Endometrium (tissue), 2 donors: ENCODE measurements at regions not wholly inside any gene's neighbourhood (a gene's known extent, or its start where the extent isn't known, plus 50 kb on each side); places are given as distances from the start of the nearest gene placed in this dataset.

Experiments
- FAIRE-seq: peaks from 2 replicates; lab custom pipeline; 2012; peaks lifted over from hg19 to GRCh38; lab: Jason Lieb, UNC
- donor health status: control.
- donor health status: control.

DNA sequence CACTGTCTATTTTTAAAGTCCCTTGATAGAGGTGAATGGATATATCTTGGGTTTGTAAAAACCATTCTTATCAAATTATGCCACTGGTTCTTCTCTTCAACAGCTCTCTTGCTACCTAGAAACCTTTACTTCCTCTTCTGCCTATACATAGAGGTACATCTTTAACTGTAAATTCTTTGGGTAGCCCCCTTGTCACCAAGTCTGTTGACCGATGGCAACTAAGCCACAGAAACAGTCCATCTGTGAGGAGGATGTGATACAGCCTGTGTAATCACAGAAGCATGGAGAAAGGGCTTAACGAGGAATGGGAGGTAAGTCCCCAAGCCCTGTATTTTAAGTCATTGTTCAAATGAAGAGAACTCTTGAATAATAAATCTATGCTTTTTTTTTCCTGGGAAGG, 246.5 kb upstream of the MDFIC2 start:
- FAIRE-seq: no peak

DNA sequence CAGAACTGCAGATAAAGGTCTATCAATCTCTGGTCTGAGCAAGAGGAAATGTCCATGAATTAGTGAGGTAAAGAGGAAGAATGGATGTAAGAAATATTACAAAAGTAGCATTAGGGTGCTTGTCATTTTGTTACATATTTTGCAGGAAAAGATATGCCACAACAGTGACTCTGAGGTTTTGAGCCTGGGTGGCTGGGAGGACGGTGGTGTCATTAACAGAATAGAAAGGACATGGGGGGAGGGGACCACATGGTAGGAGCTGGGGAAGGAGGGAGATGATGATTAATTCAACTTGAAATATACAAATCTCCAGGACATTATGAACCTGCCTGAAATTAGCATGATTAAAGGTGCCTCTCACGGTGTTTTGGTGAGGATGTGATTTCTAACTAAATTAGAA, 245.5 kb upstream of the MDFIC2 start:
- FAIRE-seq: no peak

DNA sequence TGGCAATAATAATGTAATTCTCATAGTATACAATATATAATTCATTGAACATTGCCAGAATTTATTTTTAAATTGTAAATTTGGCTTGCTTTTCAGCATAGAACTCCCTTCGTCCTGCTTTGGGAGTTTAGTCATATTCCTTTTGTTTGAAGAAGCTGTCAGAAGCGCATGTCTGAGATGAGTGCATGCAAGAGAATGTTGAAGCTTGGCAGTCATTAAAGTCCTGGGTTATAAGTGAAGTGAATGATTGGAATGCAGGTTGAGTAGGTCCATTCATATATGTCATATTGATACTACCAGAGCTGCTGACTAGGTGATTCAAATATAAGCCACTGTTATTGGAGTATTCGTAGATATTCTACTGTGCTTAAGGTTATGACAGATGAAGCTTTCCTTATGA, 243.6 kb upstream of the MDFIC2 start:
- FAIRE-seq: no peak

DNA sequence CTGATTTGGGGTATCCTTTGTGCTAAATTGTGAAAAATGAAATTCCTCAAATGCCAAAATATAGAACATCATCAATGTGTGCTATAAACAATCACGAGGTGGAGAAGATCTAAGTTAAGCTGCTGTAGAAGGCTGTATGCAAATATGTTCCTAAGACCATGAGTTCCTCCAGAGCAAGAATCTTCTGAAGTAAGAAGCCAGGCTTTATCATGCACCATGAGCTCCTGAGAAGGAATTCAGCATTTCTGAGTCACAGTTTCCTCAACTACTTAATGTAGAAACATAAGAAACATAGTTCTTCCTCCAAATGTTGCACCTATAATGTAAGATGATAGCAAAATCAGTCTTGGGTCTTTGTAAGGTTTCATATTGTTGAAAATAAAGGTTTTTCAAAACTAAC, 241.7 kb upstream of the MDFIC2 start:
- no peak for FAIRE-seq

DNA sequence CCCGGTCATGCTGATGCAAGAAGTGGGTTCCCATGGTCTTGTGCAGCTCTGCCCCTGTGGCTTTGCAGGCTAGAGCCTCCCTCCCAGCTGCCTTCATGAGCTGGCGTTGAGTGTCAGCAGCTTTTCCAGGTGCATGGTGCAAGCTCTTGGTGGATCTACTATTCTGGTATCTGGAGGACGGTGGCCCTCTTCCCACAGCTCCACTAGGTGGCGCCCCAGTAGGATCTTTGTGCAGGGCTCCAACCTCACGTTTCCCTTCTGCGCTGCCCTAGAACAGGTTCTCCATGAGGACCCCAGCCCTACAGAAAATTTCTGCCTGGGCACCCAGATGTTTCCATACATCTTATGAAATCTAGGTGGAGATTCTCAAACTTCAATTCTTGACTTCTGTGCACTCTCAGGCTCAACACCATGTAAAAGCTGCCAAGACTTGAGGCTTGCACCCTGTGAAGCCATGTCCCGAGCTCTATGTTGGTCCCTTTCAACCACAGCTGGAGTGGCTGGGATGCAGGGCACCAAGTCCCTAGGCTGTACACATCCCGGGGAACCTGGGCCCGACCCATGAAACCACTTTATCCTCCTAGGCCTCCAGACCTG, 238.4 kb upstream of the MDFIC2 start:
- FAIRE-seq: no peak

DNA sequence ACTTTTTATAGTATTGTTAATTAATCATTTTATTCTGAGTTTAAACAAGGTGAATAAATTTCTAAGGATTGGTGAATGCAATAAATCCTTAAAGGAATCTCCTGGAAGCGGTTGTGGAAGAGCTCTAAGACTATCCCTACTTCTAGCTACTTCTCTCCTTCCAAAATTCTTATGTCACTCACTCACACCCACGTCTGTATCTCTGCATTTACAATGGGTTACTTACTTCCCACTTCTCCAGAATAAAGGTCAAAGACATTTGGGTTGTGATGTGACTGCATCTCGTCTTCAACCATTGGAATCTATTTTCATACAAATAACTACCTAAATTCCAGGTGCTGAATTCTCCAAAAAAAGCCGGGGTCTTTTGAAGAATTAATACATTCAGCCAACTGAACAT, 234.2 kb upstream of the MDFIC2 start:
- no peak for FAIRE-seq

- FAIRE-seq: no peak
Measured at GRCh38 chr3:70543493-70543892, 231.1 kb upstream of the MDFIC2 start.

GRCh38 chr3:70539908-70540307, 227.5 kb upstream of the MDFIC2 start:
- FAIRE-seq: no peak

- FAIRE-seq: no peak
Measured at GRCh38 chr3:70532806-70533205, 220.4 kb upstream of the MDFIC2 start.

DNA sequence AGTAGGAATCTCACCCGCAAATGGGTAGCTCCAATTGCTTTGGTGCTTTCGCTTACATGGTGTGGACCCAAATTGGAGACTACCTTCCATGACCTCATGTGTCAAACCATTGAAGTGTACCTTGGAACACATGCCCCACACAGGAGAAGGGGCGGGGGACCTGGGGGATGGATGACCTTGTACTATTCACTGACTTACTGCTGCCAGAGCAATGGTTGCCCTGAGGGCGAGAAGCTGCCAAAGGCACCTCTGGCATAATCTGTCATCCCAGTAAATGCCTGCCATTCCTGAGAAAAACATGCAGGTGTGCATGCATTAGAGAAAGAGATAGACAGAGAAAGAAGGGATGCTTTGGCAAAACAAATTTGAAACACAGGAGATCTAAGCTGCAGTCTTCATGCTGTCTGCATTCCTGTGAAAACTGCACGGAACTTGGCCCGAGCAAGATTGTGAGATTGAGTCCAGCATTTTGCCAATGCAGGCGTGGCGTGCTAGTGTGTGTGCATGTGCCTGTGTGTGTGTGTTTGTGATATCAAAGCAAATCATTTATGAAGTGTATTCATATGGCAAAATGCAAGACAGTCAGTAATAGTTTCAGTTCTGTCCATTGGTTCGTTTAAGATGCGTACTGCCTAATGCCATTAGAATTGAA, 219.5 kb upstream of the MDFIC2 start:
- no peak for FAIRE-seq

GRCh38 chr3:70531063-70531657, 218.7 kb upstream of the MDFIC2 start:
- FAIRE-seq: peak; percentile 89

DNA sequence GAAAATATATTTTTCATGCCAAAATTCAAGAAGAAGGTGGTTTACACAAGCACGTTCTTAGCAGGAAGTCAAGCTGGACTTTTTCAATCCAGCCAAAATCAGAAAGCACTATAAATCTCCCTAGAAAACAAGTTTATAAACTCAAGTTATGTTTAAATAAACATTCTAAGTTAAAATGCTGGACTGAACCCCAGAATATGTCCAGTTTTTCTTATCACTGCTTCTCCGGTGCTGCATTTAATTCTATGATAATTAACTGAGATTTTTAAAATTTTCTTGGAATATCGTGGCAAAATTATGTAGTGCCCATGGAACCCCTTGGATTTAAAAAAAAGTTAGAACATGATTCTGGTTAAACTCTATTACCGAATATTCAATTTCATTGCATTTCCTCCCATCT, 218.2 kb upstream of the MDFIC2 start:
- FAIRE-seq: no peak

DNA sequence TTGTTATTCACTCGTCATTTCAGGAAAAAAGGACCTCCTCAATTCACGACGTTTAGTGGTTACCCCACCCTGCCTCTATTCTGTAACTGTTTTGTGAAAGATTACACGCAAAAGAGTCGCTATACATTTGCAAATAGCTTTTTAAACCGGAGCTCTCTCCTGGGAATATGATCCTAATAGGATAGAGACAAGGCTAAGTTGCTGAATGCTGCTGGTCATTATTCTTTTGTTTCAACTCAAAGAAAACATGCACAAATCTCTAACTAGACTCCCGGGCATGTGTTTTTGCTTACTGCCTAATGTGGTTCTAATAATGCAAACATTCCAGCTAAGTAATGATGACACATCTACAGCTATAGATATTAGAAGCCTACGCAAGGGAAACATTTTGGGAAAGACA, 214.6 kb upstream of the MDFIC2 start:
- FAIRE-seq: no peak

DNA sequence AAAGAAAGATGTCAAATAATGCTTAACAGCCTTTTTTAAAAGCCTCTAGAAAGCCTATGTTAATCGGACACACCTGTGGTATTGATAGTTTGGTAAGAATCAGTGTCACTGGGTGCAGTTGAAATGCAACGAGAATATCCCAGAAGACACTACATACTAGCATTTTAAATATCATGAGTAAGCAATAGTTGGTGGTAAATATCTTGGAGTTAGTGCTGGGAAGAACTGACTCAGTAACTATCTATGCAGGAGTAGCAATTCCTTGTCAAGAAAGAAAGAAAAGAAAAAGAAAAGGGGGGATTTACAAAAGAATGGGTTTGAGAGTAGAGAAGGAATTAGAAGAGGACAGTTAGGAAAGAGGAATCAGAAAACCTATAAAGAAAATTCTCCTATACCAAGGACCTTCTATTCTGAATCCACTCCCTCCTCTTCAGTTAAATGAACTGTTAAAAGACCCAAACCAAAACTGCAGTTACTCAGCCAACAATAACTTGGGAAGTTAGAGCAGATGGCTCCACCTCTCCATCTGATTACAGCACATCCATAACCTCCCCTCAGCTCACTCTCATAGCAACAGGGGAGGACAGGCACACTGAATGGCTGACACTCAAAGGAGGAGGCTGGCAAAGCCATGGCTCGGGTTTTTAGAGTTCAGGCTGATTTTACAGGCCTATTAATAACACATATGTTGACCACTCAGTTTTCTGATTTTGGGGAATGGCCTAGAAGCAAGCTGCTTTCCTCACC, 207.6 kb upstream of the MDFIC2 start:
- no peak for FAIRE-seq

DNA sequence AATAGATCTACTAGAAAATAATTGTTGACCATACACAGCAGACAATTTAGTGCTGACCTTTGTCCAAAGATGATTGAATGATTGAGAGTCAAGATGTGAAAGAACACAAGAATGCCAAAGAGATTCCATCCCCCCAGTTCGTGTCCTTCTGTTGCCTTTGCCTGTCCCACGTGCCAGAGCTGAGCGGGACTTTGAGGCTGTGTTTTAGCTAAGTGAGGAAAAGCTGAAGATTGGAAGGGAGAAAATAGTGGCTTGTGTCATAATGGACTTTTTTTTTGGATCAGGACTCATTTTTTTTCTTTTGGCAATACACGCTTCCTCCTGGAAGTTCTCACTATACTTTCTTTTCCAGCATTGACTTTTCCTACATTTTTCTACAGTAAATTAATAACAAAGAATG, 206.6 kb upstream of the MDFIC2 start:
- FAIRE-seq: no peak

DNA sequence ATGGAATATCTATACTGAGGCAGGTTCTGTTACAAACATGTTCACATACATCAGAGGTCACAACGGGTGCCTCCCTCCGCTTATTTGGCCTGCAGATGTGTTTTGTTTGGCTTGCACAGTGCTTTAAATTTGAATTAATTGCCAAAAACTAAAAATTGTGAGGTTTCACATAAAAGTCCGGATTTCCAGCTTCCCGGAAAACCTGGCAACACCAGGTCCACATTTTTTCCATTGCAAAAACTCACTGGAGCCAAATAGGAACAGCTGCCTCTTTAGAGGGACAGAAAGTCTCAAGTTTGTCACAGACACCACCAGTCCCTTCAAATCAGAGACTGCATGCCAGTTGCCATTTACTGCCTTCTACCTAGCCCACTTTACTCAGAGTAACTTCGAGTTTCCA, 205.9 kb upstream of the MDFIC2 start:
- FAIRE-seq: no peak

- FAIRE-seq: no peak
Measured at GRCh38 chr3:70517124-70517890, 204.9 kb upstream of the MDFIC2 start.

DNA sequence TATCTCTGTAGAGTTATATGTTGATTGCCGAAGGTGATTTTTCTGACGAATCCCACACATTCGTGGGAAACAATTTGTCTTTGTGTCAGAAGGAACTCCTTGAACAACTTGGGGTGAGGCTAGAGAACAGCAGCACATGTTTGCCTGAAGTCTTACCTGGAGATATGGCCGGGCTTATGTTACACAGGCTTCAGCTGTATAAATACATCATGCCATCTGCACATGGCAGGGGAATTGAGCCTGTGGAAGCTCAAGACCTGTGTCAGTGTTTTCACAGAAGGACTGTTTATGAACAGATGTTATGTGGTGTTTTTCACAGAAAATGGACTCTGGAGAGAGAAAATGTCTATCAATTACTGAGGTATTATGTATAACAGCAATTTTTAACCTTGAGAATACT, 203.6 kb upstream of the MDFIC2 start:
- no peak for FAIRE-seq

DNA sequence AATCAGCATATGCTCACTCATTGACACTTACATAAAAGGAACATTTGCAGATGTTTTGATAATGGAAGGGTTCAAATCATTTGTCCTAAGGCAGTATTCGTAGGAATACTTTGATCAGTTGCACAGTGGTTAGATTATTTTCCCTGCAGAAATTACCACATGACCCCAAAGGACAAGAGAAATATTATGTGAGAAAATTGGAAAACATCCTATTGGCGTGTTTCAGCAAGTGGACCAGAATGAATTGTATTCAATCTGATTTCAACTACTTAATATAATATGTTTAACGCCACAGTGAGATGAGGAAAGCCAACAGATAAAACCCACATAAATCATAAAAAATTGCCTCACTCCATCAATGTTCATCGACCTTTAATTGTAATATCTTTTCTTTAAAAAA, 195.0 kb upstream of the MDFIC2 start:
- FAIRE-seq: no peak

GRCh38 chr3:70506775-70507174, 194.3 kb upstream of the MDFIC2 start:
- FAIRE-seq: no peak

- no peak for FAIRE-seq
Measured at GRCh38 chr3:70501561-70501960, 189.1 kb upstream of the MDFIC2 start.

DNA sequence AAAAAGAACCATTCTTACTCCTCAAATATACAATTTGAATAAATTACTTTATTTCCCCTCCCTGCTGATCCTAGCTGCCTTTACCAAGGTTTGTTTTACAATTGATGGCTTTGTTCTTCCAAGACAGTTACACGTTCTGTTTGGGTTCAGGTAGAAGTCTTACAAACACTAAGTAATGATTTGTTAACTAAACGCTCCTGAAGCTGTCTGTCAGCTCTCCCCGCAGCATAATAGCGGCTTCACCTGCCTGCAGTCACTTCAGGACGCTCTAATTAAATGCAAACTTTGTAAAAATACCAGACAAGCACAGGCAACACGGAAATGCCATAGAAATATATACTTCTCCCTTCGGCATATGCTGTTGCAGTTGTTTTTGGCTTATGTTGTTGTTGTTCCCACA, 176.4 kb upstream of the MDFIC2 start:
- FAIRE-seq: no peak

GRCh38 chr3:70488131-70488530, 175.7 kb upstream of the MDFIC2 start:
- FAIRE-seq: no peak
